NT2/D1 (cell line): ENCODE measurements at regions not wholly inside any gene's neighbourhood (a gene's known extent, or its start where the extent isn't known, plus 50 kb on each side); places are given as distances from the start of the nearest gene placed in this dataset.

Experiments
- YY1 ChIP-seq: IDR thresholded peaks from 2 replicates; pipeline ENCODE4 v1.6.1; 2011; ENCODE audit not compliant: insufficient read length, insufficient read depth
- ZNF274 ChIP-seq: IDR thresholded peaks from 2 replicates; pipeline ENCODE4 v1.6.1; 2011; ENCODE audit warnings: mild to moderate bottlenecking, low read depth, low read length

DNA sequence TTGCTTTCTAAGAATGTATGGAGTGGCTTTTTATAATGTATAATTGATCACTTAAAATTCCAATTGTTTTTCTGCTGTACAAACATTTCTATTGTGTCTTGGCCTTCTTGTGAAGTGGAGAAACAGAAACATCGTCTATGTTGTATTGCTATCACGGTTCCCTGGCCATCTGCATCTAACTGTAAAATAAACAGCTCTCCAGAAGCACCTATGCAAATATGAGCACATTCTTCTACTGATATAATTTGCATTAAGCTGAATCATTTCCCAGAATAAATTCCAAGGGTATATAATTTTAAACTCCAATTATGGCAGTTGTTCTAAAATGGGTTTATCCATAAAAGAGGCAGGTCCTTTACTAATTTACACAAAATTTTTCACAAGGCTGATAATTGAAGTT is 261.6 kb upstream of the STS start:
- TF ChIP-seq YY1 (no peak), ZNF274 (no peak)
